IMR-90 (cell line): ENCODE measurements at regions not wholly inside any gene's neighbourhood (a gene's known extent, or its start where the extent isn't known, plus 50 kb on each side); places are given as distances from the start of the nearest gene placed in this dataset.

Experiments used
- ATAC-seq: fragments of 200-7000 bp; cut with Tn5 transposase; 2 replicates; pipeline ENCODE4 v1.9.1; 2020; ENCODE audit warnings: low read depth, mild to moderate bottlenecking, moderate library complexity
- BruUV-seq: library from RNA; stranded (reverse); fragments of 400-500 nt; replicated peaks from 2 replicates; lab custom pipeline; 2021; lab: Mats Ljungman, UMichigan
- CTCF ChIA-PET: fragments of 300-600 bp; formaldehyde crosslinking; extraction: SDS; loops from one replicate; lab custom pipeline; 2021; ENCODE audit warnings: antibody characterized with exemption; lab: Yijun Ruan, JAX
- POLR2A ChIA-PET: fragments of 300-600 bp; sonication (Branson Sonifier 250); formaldehyde crosslinking; loops from one replicate; lab custom pipeline; 2022; ENCODE audit warnings: antibody characterized with exemption; ENCODE audit not compliant: unreplicated experiment; lab: Charles Lee
- DNase-seq: peaks from one replicate; pipeline ENCODE4 v3.0.0; 2013
- H2AFZ ChIP-seq: replicated peaks from 2 replicates; pipeline ENCODE3; 2013; ENCODE audit warnings: low read length, mild to moderate bottlenecking; ENCODE audit not compliant: poor library complexity
- H2AK5ac ChIP-seq: 2 replicates; pipeline ENCODE4 v1.6.1; 2013; ENCODE audit warnings: low read depth, low read length, inconsistent platforms
- H2AK9ac ChIP-seq: replicated peaks from 2 replicates; pipeline ENCODE3; 2013; ENCODE audit warnings: mild to moderate bottlenecking, low read depth, low read length, moderate library complexity; ENCODE audit not compliant: poor library complexity
- H2BK120ac ChIP-seq: 2 replicates; pipeline ENCODE4 v1.6.1; 2013; ENCODE audit warnings: low read depth, low read length, inconsistent platforms
- H2BK15ac ChIP-seq: 3 replicates; pipeline ENCODE4 v1.6.1; 2013; ENCODE audit warnings: low read depth, low read length, inconsistent platforms
- H2BK20ac ChIP-seq: 2 replicates; pipeline ENCODE4 v1.6.1; 2013; ENCODE audit warnings: low read depth, mild to moderate bottlenecking, inconsistent platforms, low read length, moderate library complexity
- H2BK5ac ChIP-seq: 2 replicates; pipeline ENCODE4 v1.6.1; 2013; ENCODE audit warnings: mild to moderate bottlenecking, low read depth, low read length, inconsistent platforms; ENCODE audit not compliant: poor library complexity, severe bottlenecking
- H3K14ac ChIP-seq: replicated peaks from 2 replicates; pipeline ENCODE4 v1.6.1; 2013; ENCODE audit warnings: low read depth, low read length, inconsistent platforms
- H3K18ac ChIP-seq: 2 replicates; pipeline ENCODE4 v1.6.1; 2013; ENCODE audit warnings: low read depth, low read length, control low read depth
- H3K23ac ChIP-seq: 2 replicates; pipeline ENCODE4 v1.6.1; 2013; ENCODE audit warnings: low read depth, low read length, inconsistent platforms
- H3K27ac ChIP-seq: 2 replicates; pipeline ENCODE4 v1.5.1; 2013; ENCODE audit warnings: mild to moderate bottlenecking, control low read depth, low read length; ENCODE audit not compliant: insufficient read depth
- H3K27me3 ChIP-seq: 2 replicates; pipeline ENCODE4 v1.6.1; 2013; ENCODE audit warnings: low read length; ENCODE audit not compliant: control insufficient read depth, insufficient read depth
- H3K36me3 ChIP-seq: 2 replicates; pipeline ENCODE4 v1.6.1; 2013; ENCODE audit warnings: low read length, mixed read lengths; ENCODE audit not compliant: control insufficient read depth, insufficient read depth
- H3K4ac ChIP-seq: 2 replicates; pipeline ENCODE4 v1.6.1; 2013; ENCODE audit warnings: low read depth, low read length, inconsistent platforms
- H3K4me1 ChIP-seq: 2 replicates; pipeline ENCODE4 v1.6.1; 2013; ENCODE audit warnings: low read length, mixed read lengths; ENCODE audit not compliant: control insufficient read depth, insufficient read depth
- H3K4me2 ChIP-seq: 2 replicates; pipeline ENCODE4 v1.6.1; 2013; ENCODE audit warnings: low read depth, mild to moderate bottlenecking, control low read depth, low read length, moderate library complexity
- H3K4me3 ChIP-seq: 2 replicates; pipeline ENCODE4 v1.5.1; 2013; ENCODE audit warnings: low read depth, mild to moderate bottlenecking, control low read depth, low read length, moderate library complexity; ENCODE audit not compliant: insufficient read depth
- H3K56ac ChIP-seq: 2 replicates; pipeline ENCODE4 v1.6.1; 2013; ENCODE audit warnings: low read length, inconsistent platforms; ENCODE audit not compliant: insufficient read depth; ENCODE audit errors: extremely low read depth
- H3K79me1 ChIP-seq, 2 experiments: 2 replicates each; pipeline ENCODE4 v1.6.1; 2013; ENCODE audit warnings: low read length in 2 of 2, inconsistent platforms in 1 of 2, low read depth in 1 of 2
- H3K9ac ChIP-seq: 2 replicates; pipeline ENCODE4 v1.6.1; 2013; ENCODE audit warnings: low read depth, low read length, control low read depth
- H3K9me1 ChIP-seq: 2 replicates; pipeline ENCODE4 v1.6.1; 2013; ENCODE audit warnings: low read length, inconsistent platforms; ENCODE audit not compliant: insufficient read depth
- H3K9me3 ChIP-seq: 2 replicates; pipeline ENCODE4 v1.6.1; 2013; ENCODE audit warnings: low read length; ENCODE audit not compliant: control insufficient read depth, insufficient read depth
- H4K20me1 ChIP-seq: 2 replicates; pipeline ENCODE4 v1.6.1; 2013; ENCODE audit warnings: low read length, inconsistent platforms; ENCODE audit not compliant: insufficient read depth
- H4K5ac ChIP-seq: 2 replicates; pipeline ENCODE4 v1.6.1; 2013; ENCODE audit warnings: mild to moderate bottlenecking, low read depth, low read length, control low read depth
- H4K8ac ChIP-seq, 2 experiments: 2 replicates each; pipeline ENCODE4 v1.6.1; 2013; ENCODE audit warnings: low read depth in 2 of 2, low read length in 2 of 2, control low read depth in 1 of 2, inconsistent platforms in 1 of 2
- H4K91ac ChIP-seq: 2 replicates; pipeline ENCODE4 v1.6.1; 2013; ENCODE audit warnings: low read depth, low read length, inconsistent platforms; ENCODE audit not compliant: insufficient read depth
- CEBPB ChIP-seq: IDR thresholded peaks from 2 replicates; pipeline ENCODE4 v1.6.1; 2012; ENCODE audit warnings: low read depth, low read length, improper control_type of control experiment
- CHD1 ChIP-seq: IDR thresholded peaks from 2 replicates; pipeline ENCODE4 v1.6.1; 2012; ENCODE audit warnings: low read depth, low read length, improper control_type of control experiment
- MXI1 ChIP-seq: IDR thresholded peaks from 2 replicates; pipeline ENCODE4 v1.6.1; 2012; ENCODE audit warnings: low read depth, mild to moderate bottlenecking, low read length, moderate library complexity, borderline replicate concordance
- RCOR1 ChIP-seq: IDR thresholded peaks from 2 replicates; pipeline ENCODE4 v1.6.1; 2012; ENCODE audit warnings: mild to moderate bottlenecking, low read length, improper control_type of control experiment; ENCODE audit not compliant: insufficient replicate concordance
- USF2 ChIP-seq: fragments of 150-350 bp; IDR thresholded peaks from 2 replicates; pipeline ENCODE4 v1.6.1; 2017; ENCODE audit warnings: mild to moderate bottlenecking, antibody characterized with exemption, low read length, low read depth
- WGBS, 2 experiments: methylation state at CpG; one replicate each; pipeline versions ENCODE4 v1.1.5 to v1.1.7; 2013; ENCODE audit warnings: missing lambda C conversion rate in 2 of 2; ENCODE audit not compliant: insufficient read length in 1 of 2; ENCODE audit errors: extremely low coverage in 2 of 2; 5-methylcytosine and 5-hydroxymethylcytosine counted together
- dilution Hi-C: fragments of 300-500 bp; cut with HindIII; formaldehyde crosslinking; loops from one replicate; pipeline ENCODE4 v1.14.3; 2018; ENCODE audit warnings: low sequenced_read_pairs; ENCODE audit not compliant: unreplicated experiment
- in situ Hi-C: fragments of 300-500 bp; cut with MboI; formaldehyde crosslinking; loops from 3 replicates; pipeline ENCODE4 v1.14.3; 2019; ENCODE audit warnings: low sequenced_read_pairs, inconsistent platforms, mixed read lengths
- intact Hi-C: fragments of 100-400 bp; cut with micrococcal nuclease; formaldehyde crosslinking; loops from 2 replicates; pipeline ENCODE4 v1.10.0; 2022

- H4K5ac ChIP-seq = no peak overlapping the region
- no peak overlapping the region for H2BK5ac ChIP-seq
- POLR2A ChIA-PET = no interaction called here
- H2BK20ac ChIP-seq = no peak overlapping the region
- H3K4me2 ChIP-seq = no peak overlapping the region
- no peak overlapping the region for H2BK120ac ChIP-seq
- H3K36me3 ChIP-seq = no peaks in the 10 kb centered on the region
- no peaks in the 10 kb centered on the region for H3K4me1 ChIP-seq
- H2AK5ac ChIP-seq = no peak overlapping the region
- H3K79me1 ChIP-seq = no peaks in the 10 kb centered on the region
- no peaks in the 10 kb centered on the region for H3K9me1 ChIP-seq
- H3K27me3 ChIP-seq = no peaks in the 10 kb centered on the region
- no peak for ATAC-seq
- no peak overlapping the region for H3K14ac ChIP-seq
- no peak overlapping the region for H2AK9ac ChIP-seq
- H2AFZ ChIP-seq = no peak overlapping the region
- CTCF ChIA-PET = no interaction called here
- TF ChIP-seq CEBPB (peak; percentile 61), CHD1 (no peak), USF2 (no peak), RCOR1 (no peak), MXI1 (no peak)
- H3K56ac ChIP-seq = no peak overlapping the region
- no peak overlapping the region for H3K27ac ChIP-seq
- no peaks in the 10 kb centered on the region for H4K20me1 ChIP-seq
- in situ Hi-C loops = no loop called here
- dilution Hi-C loops = no loop called here
- WGBS, 2 experiments = no CpG with 5 or more reads among the region's 2 CpGs
- intact Hi-C loops = no loop called here
- H2BK15ac ChIP-seq = no peak overlapping the region
- H4K8ac ChIP-seq = no peak overlapping the region
- H3K9me3 ChIP-seq = no peaks in the 10 kb centered on the region
- no peak overlapping the region for H4K91ac ChIP-seq
- H3K4ac ChIP-seq = no peak overlapping the region
- no TSS peak for BruUV-seq
- no peak overlapping the region for H3K9ac ChIP-seq
- no peak overlapping the region for H3K4me3 ChIP-seq
- H3K18ac ChIP-seq = no peak overlapping the region
- no peak overlapping the region for H3K23ac ChIP-seq
- DNase-seq = no peak
Observed at GRCh38 chr2:192700934-192701333, 506.2 kb upstream of the TMEFF2 start.
